ENCODE measurements at regions not wholly inside any gene's neighbourhood (a gene's known extent, or its start where the extent isn't known, plus 50 kb on each side); places are given as distances from the start of the nearest gene placed in this dataset.

DNA sequence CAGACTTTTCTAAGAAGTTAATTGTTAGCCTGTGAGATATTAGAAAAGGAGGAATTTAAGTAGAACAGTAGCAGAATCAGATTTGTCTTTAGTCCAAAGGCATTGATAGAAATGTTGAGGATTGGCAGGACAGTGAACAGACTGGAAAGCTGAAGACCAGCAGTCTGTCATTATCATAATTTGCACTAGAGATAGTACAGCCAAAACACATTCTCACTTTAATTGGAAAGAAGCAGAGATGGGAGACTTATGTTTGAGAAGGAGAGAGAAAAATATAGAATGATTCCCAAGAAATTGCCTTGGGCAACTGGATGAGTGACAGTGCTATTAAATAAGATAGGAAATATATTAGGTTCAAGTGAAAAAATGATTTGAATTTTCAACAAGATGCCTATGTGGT lies 755.5 kb downstream of the SLITRK5 start:
- ATAC-seq, result no peak
- TF ChIP-seq, protein P1, sequence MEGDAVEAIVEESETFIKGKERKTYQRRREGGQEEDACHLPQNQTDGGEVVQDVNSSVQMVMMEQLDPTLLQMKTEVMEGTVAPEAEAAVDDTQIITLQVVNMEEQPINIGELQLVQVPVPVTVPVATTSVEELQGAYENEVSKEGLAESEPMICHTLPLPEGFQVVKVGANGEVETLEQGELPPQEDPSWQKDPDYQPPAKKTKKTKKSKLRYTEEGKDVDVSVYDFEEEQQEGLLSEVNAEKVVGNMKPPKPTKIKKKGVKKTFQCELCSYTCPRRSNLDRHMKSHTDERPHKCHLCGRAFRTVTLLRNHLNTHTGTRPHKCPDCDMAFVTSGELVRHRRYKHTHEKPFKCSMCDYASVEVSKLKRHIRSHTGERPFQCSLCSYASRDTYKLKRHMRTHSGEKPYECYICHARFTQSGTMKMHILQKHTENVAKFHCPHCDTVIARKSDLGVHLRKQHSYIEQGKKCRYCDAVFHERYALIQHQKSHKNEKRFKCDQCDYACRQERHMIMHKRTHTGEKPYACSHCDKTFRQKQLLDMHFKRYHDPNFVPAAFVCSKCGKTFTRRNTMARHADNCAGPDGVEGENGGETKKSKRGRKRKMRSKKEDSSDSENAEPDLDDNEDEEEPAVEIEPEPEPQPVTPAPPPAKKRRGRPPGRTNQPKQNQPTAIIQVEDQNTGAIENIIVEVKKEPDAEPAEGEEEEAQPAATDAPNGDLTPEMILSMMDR (IDR thresholded peaks at IDR 0.05), result no peak
- Histone ChIP-seq H3K36me3 (no peaks in the 10 kb centered on the region), H3K27ac (no peak overlapping the region), H3K4me3 (no peak overlapping the region), H3K9me3 (peaks cover 0 to 33% (median 17%) of the 10 kb centered on the region in 11 donors), H3K27me3 (no peaks in the 10 kb centered on the region), H3K4me1 (no peaks in the 10 kb centered on the region)
- DNase-seq, result no peak
- intact Hi-C loops (cut with DNase I), result no loop called here

DNA sequence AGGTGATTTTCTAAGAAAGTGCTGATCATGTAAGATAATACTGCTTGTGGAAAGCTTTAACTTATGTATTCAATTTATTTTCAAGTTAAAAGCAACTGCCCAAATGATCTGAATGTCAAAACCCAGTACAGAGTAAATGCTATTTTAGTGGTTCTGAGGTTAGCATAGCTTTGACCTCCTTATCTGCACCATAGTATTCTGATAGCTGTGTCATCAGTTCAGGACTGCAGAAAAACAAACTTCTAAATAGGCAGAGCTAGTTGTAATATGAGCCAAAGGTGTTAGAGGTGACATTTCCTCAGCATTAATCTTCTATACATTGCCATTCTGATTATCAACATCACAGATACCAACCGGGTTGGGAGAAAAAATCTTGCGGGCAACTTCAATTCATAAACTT lies 758.7 kb downstream of the SLITRK5 start:
- H3K27ac ChIP-seq, result no peak overlapping the region
- ATAC-seq (no peak), DNase-seq (no peak)
- H3K4me3 ChIP-seq, result no peak overlapping the region
- H3K9me3 ChIP-seq, result peaks cover 0 to 53% (median 20%) of the 10 kb centered on the region in 11 donors
- TF ChIP-seq, protein P1 (IDR thresholded peaks at IDR 0.05), result no peak
- H3K4me1 ChIP-seq, result no peaks in the 10 kb centered on the region
- intact Hi-C loops (cut with DNase I), result no loop called here
- 30 to 36% methylated on average over 2 of the region's 2 CpGs for WGBS, 2 donors
- no peaks in the 10 kb centered on the region for H3K27me3 ChIP-seq
- H3K36me3 ChIP-seq, result no peaks in the 10 kb centered on the region

DNA sequence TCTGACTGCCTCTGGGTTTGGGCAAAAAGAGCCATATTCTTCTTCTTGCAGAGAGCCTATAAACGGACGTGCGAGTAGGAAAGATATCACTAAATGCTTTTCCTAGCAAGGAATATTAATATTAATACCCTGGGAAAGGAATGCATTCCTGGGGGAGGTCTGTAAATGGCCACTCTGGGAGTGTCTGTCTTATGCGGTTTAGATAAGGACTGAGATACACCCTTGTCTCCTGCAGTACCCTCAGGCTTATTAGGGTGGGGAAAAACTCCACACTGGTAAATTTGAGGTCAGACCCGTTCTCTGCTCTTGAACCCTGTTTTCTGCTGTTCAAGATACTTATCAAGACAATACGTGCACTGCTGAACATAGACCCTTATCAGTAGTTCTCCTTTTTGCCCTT lies 763.8 kb downstream of the SLITRK5 start:
- DNase-seq, result no peak
- Histone ChIP-seq H3K27ac (no peak overlapping the region), H3K4me1 (no peaks in the 10 kb centered on the region), H3K36me3 (no peaks in the 10 kb centered on the region), H3K4me3 (no peak overlapping the region), H3K27me3 (no peaks in the 10 kb centered on the region), H3K9me3 (peaks cover 0 to 45% (median 7%) of the 10 kb centered on the region in 11 donors)
- no peak for ATAC-seq
- 84 to 91% methylated on average over 6 of the region's 6 CpGs for WGBS, 2 donors
- TF ChIP-seq, protein P1 (IDR thresholded peaks at IDR 0.05), result no peak
- intact Hi-C loops (cut with DNase I), result no loop called here

DNA sequence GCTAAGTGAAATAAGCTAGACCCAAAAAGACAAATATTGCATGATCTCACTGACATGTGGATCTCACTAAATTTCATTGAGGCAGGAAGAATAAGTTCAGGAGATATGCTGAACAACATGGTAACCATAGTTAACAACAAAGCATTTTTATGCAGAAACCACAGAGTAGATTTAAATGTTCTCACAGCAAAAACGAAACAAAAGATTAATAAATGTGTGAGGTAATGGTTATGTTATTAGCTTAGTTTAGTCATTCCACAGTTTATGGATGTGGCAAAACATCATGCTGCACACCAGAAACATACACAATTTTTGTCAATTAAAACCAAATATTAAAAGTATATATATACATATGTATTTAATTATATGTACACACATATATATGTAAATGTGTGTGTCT lies 765.8 kb downstream of the SLITRK5 start:
- Histone ChIP-seq H3K9me3 (peaks cover 0 to 41% (median 7%) of the 10 kb centered on the region in 11 donors), H3K4me1 (no peaks in the 10 kb centered on the region), H3K27me3 (no peaks in the 10 kb centered on the region), H3K4me3 (no peak overlapping the region), H3K36me3 (no peaks in the 10 kb centered on the region), H3K27ac (no peak overlapping the region)
- TF ChIP-seq, protein P1 (IDR thresholded peaks at IDR 0.05), result no peak
- no peak for ATAC-seq
- 69 to 71% methylated on average over 1 of the region's 1 CpG for WGBS, 2 donors
- no peak for DNase-seq
- intact Hi-C loops (cut with DNase I), result no loop called here

DNA sequence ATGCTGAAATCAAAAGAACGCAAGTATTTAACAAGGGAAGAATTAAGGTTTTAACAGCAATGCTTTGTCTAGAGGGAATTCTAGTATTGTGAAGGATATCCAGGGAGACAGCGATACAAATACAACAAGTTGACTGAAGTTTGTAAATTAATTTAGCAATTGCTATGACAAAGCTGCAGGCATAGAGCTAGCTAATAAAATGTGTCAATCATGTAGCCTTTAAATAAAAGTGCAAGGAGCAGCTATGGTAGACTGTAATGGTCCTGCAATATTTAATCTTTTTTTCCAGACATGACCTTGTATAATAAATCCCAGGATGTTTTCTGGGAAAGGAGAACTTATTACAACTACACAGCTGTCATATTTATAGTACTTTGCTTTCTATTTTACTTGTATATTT lies 779.3 kb downstream of the SLITRK5 start:
- WGBS, 2 donors, result 45 to 85% methylated on average over 2 of the region's 2 CpGs
- no peaks in the 10 kb centered on the region for H3K4me1 ChIP-seq
- ATAC-seq, result no peak
- H3K36me3 ChIP-seq, result no peaks in the 10 kb centered on the region
- intact Hi-C loops (cut with DNase I), result no loop called here
- TF ChIP-seq, protein P1 (IDR thresholded peaks at IDR 0.05), result no peak
- DNase-seq, result no peak
- no peak overlapping the region for H3K27ac ChIP-seq
- H3K9me3 ChIP-seq, result peaks cover 0 to 24% (median 0%) of the 10 kb centered on the region in 11 donors
- no peaks in the 10 kb centered on the region for H3K27me3 ChIP-seq
- no peak overlapping the region for H3K4me3 ChIP-seq

Measured in heart right ventricle (tissue), 16 donors.